NCI-H187 treated with DMSO at 0.1 percent for 48 hours (cell line): ENCODE measurements at regions not wholly inside any gene's neighbourhood (a gene's known extent, or its start where the extent isn't known, plus 50 kb on each side); places are given as distances from the start of the nearest gene placed in this dataset.

Experiments used
- DNase-seq: peaks from one replicate; lab custom pipeline; 2025; lab: John Stamatoyannopoulos, UW

DNA sequence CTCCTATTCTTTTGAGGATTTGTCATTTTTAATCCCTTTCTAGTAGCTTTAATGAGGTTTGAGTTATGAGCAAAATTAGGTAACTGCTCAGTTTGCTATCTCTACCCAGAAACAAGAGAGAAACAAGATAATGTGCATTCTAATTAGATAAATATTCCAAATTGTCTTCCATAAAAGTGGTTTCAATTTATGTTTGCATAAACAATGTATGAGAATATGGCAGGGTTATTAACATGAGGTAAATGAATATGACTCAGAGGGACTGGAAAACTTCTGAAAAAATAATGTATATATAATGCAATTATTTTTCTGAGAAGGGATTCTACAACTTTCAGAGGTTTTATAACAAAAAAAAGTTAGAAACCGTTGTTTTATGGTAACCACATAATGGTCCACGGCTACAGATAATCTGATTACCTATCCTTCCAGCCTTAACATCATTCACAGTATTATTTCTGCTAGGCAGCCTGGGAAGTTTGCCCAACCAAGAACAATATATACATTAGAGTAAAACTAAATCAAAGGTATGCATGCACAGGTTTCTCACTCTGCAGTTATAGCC, 101.2 kb downstream of the CRPPA start:
- no peak for DNase-seq

DNA sequence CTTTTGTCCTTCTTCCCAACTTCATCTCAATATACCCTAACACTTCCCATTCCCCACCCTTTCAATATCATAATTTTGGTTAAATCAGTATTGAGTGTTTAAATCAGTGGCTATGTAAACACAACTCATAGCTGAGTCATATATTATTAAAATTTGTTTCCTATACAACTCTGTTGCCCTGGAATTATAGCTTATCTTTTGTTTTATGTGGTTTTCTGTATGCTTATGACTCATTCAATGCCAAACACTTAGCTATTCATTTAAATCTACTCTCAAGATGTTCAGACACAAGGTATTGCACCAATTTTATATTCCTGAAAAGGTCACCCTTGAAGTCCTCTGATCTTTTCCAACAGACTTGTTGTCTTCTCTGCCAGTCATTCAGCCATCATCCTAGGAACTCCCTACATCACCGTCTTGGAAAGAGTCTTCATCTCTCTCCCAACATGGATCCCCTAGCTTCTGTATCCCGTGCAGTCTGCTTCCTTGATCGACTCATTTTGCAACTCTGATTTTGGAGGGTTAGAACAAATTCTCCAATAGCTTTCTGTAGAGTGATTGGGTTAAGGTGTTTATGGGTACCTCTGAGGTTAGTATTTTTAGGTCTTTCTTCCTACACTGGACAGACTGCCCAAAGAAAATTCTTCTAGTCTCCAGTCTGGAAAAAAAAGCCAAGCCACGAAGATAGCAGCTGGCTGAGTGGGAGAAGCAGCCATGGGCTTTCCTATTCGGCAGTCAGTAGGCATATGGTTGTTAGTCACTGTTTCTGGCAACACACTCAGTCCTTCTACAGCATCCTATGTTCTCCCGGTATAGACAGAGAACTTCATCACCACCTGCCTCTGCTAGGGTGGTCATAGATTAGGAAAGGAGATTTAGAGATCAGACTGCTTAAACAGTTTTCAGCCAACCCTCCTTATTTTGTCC, 102.1 kb downstream of the CRPPA start:
- DNase-seq = no peak

DNA sequence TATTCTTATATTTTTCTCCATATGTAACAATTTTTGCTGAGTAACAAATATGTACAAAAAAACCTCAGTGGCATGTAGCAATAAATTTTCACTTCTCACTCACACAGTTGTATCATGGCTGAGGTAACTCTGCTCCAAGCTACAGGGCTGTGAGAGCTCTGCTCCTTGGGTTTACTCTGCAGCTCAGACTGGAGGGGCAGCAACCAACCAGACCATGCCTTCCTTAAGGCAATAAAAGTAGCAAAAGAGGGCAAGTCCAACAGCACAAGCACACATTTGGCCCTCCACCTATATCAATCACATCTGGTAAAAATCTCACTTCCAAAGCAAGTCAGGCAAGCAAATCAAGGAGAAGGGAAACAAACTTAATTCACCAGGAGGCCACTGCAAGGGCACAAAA, 102.9 kb downstream of the CRPPA start:
- DNase-seq = no peak

DNA sequence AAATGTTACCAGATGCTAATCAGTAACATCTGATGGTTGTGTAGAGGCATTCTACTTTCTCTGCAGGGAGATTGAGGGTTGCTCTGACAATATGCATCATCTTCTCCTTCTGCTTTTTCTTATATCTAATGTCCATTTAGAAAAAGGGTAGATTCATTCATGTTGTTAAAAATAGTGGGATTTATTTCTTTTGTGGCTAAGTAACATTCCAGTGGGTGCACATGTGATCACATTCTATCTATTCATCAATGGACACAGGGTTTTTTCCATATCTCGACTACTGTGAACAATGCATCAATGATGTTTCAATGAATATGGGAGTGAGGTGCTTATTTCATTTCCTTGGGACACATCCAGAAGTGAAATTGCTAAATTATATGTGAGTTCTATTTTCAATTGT, 103.9 kb downstream of the CRPPA start:
- no peak for DNase-seq

DNA sequence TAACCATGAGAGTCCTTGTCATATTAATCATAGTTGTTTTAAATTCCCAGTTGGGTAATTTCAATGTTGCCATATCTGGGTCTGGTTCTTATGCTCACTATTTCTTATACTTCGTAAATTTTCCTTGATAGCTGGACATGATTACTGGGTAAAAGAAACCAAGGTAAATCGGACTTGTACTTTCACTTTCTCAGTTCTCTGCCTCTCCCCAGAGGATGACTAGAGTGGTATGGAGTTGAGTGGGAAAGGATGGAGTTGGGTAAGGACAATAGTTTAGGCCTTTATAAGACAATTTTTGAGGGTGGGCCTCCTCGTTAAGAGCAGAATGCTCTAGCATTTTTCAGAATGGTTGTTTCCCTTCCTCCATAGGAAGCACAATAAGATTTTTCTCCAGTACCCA, 106.1 kb downstream of the CRPPA start:
- no peak for DNase-seq

DNA sequence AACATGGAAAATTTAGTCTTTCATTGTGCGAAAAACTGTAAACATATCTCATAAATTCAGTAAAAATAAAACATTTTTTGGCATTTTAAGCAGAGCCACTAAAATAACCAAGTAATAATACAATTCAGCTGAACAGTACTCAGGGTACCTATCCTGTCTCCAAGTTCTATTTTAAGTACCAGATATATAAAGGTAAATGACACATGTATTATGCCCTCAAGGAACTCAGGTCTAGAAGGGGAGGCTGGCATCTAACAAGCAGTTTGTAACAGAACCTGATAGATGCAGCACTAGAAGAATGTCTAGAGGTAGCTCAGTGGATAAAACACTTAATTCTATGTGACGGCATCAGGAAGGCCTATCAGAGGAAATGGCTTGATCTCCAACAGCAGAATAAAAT, 112.2 kb downstream of the CRPPA start:
- DNase-seq = no peak

DNA sequence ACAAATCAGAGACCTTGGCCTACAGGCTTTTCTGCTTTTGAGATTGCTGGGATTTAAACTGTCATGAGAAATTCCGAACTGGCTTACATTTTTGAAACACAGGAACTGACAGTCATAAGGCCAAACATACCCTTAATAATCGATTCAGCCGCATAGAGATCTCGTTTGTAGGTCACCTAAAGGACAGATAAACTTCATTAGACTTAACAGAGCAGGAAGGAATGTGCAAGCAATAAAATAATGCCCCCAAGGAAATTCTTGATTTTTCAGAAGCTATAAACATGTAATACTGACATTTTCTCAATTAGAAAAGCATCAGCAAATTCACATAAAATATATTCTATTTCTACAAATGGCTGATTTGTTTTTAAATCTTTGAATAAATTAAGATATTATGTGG, 120.0 kb downstream of the CRPPA start:
- DNase-seq = no peak

DNA sequence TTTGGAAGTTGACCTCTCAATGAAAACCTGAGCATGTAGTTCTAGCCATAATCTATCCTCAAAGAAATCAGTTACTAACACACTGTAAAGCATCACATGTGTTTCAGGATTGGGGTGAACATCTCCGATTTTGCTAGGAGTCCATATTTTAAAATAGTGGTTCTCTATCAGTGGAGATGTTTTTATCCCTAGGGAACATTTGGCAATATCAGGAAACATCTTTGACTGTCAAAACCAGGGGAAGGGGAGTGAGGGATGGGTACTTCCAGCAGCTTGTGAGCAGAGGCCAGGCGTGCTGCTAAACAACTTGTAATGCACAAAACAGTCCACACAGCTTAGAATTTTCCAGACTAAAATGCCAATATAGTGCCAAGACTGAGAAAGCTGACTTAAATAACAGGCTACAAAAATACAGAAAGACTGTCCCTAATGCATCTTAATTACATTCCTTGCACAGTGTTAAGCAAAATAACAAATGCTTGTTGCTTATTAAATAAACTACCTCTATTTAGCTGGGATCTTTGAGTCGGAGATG, 120.9 kb downstream of the CRPPA start:
- no peak for DNase-seq

DNA sequence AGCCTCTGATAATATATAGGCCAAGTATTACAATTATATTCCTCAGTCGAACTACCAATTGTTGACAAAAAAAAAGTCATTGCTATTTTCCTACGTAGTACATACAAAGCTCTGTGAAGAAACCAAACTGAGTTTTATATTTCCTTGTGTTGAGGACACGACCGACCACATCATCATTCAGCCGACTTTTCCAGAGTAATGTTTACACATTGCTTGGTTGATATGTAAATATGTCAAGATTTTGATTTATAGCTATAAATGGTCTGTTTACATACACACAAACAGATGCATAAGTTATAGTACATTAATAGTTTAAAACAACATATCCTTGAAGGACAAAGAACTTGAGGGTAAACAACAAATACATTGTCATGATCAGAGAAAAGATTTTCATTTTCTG, 121.5 kb downstream of the CRPPA start:
- DNase-seq = no peak

DNA sequence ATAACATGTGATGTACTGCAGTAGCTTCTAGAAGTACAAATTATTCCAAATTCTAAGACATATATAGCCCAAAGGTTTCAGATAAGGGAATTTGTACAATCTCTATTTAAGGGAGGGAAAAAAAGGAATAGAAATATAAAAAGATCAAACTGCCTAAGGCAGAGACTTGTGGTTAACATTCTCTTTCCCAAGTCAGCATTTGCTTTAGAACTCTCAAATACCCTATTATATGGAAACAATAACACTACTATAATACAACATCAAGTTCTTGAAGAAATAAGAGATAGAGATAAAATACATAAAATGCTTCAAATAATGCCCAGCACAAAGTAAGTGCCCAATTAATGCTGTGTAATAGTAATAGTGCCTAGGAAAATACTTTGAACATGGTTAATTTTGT, 123.1 kb downstream of the CRPPA start:
- DNase-seq = no peak

DNA sequence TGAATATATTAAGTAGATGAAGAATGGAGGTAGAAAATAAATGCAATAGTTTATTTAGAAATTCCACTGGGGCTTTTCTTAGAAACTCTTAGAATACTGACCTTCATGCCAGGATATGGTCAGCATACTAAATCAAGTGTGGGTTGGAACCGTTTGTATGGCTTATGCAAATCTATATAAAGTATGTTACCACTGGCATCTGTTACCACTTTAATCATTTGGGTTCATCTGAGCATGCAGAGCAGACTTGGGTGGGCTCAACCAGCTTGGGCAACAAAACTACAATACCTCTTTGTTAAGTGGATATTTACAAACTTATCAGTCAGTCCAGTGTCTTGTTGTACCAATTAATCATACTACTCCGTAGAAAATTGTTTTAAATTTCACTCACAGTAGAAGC, 125.8 kb downstream of the CRPPA start:
- DNase-seq = no peak

DNA sequence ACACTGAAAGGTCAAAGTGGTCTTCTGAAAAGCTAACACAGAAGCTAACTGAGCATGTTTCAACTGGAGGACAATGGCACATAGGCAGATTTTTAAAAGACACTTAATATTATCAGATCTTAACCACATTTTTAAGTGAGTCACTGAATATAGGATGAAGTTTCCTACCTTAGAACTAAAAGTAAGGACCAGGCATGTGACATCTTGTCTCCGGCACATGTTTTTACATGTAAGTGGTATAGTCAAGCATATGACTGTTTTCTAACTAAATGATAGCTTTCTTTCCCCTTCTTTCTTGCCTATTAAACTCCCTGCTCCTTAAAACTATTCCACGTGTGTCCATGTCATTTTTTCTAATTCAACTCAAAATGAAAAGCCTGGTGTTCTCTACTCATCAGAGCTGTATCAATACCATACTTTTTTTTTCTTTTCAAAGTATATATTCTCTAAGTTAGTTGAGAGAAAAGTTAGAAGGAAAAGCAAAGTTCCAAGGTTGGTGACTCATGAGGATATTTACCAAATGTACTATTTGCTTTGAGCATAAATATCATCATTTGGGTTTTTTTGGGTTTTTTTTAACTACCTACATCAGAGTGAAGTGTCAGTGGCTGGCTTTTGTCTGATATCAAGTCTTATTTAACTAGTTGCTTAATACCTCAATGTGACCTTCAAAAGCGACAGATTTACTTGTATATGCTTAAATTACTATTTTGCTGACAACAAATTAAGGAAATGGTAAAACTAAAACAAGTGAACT, 127.5 kb downstream of the CRPPA start:
- no peak for DNase-seq

DNA sequence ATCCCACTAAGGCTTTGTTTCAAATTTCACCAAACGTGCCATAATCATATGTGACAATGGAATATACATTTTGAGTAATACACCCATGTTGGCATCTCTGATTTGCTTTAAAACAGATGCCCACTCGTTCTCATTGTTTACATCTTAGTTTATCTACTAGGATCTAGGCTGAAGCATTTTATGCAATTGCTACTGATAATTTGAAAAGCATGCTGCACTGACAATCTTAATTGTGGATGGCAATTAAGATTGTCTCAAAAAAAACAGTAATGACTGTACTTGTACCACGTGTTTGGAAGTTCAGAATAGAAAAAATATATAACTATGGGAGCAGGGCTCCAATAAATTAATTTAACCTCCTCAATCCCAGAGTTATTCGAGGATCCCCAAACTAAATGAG, 136.8 kb downstream of the CRPPA start:
- DNase-seq = no peak

DNA sequence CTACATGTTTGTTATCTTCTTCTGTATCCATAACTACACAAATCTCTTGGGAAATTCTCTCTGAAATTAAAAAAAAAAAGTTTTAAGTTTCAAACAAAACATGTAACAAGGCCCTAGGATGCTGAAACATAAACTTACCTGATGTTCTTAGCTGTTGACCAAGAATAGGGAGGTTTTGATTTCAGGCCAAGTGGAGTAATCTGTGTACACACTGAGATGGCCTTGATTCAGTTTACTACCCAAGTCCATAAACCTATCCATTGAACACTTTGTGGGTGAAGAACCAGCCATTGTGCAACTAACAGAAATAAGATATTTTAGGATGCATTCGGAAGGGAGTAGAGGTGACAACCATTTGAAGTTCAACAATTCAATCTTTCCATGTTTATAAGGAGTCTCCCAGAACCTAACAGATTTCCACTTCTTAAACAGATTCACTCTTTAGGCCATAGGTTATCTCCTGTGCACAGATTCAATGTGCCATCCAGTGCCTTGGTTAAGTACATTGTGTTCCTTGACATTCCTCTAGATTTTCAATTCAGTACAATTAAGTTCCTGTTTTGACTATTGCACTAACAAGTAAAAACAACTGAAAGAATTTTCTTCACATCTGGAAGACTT, 143.1 kb downstream of the CRPPA start:
- no peak for DNase-seq

DNA sequence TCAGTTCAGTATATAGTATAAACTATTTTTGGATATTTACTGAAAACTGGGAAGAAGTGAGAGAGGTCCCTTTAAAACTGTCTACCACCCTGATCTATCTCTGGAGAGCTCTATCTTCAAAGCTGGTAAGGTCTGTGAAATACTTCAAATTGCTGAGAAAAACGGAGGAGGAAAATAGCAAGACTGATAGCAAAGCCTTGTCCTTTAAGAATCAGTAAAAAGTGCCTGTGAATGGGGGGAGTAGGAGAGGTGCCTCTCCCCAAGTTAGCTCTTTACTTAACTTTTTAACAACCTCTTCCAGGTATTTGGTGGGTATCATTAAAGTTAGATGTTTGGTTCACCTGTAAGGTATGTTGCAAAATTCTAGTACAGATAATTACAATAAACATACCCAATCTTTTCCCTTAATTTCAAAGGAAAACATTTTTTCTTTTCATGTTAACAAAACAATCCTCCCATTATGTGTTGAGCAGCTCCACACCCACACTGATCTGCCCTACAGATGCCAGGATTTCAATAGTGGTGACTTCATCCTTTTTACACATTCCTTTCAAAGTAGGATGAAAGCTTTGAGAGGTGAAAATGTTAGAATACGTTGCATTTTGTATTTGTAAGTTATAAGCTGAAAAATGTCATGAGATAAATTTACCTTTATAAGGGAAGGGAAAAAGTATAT, 149.2 kb downstream of the CRPPA start:
- DNase-seq = no peak

DNA sequence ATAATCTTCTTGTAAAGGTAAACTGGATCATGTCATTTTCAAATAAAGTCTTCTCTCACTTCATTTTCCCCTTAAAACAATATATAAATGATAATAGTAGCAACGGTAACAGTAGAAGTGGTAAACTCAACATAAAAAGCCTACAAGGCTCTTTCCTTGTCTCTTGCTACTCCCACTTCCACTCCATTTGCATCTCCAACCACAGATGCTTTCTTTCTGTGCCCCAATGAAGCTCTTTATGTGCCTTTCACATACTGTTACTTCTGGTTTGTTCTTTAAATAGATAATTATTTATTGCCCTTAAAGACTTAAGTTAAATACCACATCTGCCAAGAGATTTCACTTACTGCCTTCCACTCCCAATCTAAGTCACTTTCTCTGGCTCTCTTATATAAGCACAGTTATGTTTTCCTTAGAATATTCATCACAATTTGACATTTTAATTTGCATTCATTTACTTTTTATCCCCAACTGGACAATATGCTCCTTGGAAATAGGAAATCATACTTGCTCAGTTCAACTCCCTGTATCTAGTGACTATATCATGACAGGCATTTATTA, 149.9 kb downstream of the CRPPA start:
- no peak for DNase-seq

DNA sequence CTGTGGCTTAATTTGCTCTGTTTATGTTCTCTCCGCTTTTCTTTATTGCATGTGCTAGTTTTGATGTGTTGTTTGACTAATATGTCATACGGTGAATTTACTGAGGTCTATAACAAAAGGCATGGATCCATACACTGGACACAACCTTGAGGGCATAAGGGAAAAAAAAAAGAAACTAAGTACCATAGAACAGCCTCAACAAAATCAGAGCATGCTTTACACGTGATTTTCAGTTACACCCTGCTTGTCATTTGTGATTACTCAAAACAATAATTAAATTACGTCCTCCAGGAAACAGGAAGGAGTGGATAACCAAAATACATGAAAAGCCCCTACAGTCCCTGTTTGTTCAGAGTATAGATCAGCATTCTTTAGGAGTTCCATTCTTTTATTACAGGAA, 150.5 kb downstream of the CRPPA start:
- no peak for DNase-seq

DNA sequence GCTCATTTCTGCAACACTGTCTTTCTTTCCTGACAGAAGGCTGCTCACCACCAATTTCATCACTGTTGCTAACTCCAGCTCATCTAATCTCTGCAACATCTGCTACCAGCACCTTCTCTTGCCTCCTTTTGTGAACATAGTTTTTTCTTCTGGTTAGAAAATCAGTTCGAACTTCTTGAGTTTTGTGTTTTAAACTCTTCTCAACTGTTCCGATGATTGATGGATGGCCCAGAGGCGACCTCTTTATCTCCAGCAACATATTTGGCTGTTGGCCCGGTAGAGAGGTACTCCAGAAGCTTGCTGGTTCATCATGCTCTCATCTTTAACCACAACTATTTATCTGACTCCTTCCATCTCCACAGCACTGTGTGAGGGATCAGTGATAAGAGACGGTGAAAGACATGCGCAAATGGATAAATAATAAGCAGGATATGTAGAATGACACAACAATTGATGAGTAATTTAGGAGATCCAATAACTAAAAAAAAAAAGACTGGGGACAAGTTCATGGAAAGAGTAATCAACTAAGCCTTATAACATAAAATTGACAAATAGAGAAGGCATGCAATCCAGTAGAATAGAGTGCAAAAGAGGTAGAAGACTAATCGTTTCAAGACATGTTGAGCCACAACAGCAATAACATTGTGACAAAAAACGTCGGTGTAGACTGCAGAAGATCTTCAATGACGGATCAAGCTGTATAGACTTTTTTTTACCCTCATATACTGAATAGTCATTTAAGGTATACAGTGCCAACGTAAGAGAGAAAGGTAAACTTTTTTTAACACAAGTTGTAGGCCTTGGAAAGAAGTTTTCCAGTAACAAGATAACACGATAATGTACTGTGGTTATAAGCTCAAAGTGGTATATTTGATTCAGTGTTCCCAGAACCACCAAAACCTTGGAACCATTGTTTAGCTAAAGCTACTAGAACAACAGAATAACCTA, 152.2 kb downstream of the CRPPA start:
- DNase-seq = no peak

DNA sequence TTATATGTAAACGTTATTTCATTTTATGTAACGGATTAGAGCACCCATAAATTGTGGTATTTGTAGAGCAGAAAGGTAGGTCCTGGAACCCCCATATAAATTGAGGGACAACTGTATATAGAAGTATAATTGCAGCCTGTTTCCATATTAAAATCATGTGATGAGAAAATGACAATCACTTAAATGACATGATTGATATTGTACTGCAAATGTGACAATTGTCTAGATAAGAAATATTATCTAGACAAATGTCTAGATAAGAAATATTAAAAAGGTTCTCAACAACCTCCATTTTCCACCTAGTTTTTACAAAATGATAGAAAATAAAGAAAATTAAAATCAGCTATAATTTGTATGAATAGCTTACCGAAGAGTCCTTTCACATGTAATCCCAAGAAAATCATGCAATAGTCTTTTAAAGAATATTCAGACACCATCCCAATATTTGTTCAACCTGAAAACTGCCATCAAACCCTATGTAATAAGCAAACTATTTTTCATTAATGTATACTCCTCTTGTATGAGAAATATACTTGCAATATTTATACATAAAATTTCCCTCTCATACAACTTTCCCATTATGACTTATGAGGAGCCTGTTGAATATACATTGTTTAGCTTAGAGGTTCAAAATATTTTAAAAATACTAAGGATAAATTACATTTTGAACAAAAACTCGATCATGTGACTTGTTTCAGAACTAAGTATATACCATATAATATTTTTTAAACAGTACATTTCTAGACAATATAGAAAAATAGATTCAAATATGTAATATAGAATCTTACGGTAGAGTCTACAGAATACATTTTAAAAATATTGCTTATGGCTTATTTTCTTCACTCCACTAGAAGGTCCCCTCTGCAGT, 153.2 kb downstream of the CRPPA start:
- DNase-seq = no peak
